Endothelial cell of umbilical vein (primary cell): ENCODE measurements at regions not wholly inside any gene's neighbourhood (a gene's known extent, or its start where the extent isn't known, plus 50 kb on each side); places are given as distances from the start of the nearest gene placed in this dataset.

Experiments
- BruUV-seq: library from RNA; stranded (reverse); fragments of 400-500 nt; replicated peaks from 2 replicates; lab custom pipeline; 2021; lab: Mats Ljungman, UMichigan
- CTCF ChIA-PET: fragments of 300-600, 350-600 bp; sonication (Branson Sonifier 250); formaldehyde crosslinking; loops from one replicate; lab custom pipeline; 2021; ENCODE audit warnings: antibody characterized with exemption, inconsistent platforms; lab: Charles Lee
- POLR2A ChIA-PET: fragments of 300-600, 350-600 bp; sonication (Branson Sonifier 250); formaldehyde crosslinking; loops from one replicate; lab custom pipeline; 2021; ENCODE audit warnings: antibody characterized with exemption, inconsistent platforms; lab: Charles Lee
- DNase-seq: peaks from one replicate; pipeline ENCODE4 v3.0.0-alpha.2; 2011; ENCODE audit warnings: low read depth, low spot score
- FAIRE-seq: peaks from 2 replicates; lab custom pipeline; 2011; peaks lifted over from hg19 to GRCh38; lab: Jason Lieb, UNC
- H2AFZ ChIP-seq: 2 replicates; pipeline ENCODE4 v1.6.0; 2012; ENCODE audit warnings: low read depth, low read length, control low read depth, inconsistent platforms
- H3K27ac ChIP-seq: 2 replicates; pipeline ENCODE4 v1.5.1; 2011; ENCODE audit warnings: low read depth, mild to moderate bottlenecking, control low read depth, low read length, moderate library complexity; ENCODE audit not compliant: insufficient read depth
- H3K27me3 ChIP-seq, 2 experiments: 2 replicates each; pipeline versions ENCODE4 v1.6.0 to v1.6.1; 2011; ENCODE audit warnings: low read length in 2 of 2, mixed read lengths in 1 of 2; ENCODE audit not compliant: control insufficient read depth in 2 of 2, insufficient read depth in 2 of 2
- H3K36me3 ChIP-seq, 2 experiments: 2 replicates in 1 of 2; 3 replicates in 1 of 2; pipeline ENCODE4 v1.5.1; 2011; ENCODE audit warnings: low read length in 2 of 2, mild to moderate bottlenecking in 1 of 2, moderate library complexity in 1 of 2; ENCODE audit not compliant: control insufficient read depth in 2 of 2, insufficient read depth in 2 of 2; ENCODE audit errors: extremely low read depth in 1 of 2
- H3K4me1 ChIP-seq: 3 replicates; pipeline ENCODE4 v1.5.1; 2011; ENCODE audit warnings: mild to moderate bottlenecking, low read length; ENCODE audit not compliant: control insufficient read depth, insufficient read depth; ENCODE audit errors: extremely low read depth
- H3K4me2 ChIP-seq: 2 replicates; pipeline ENCODE4 v1.6.1; 2011; ENCODE audit warnings: low read length, control low read depth, mixed read lengths; ENCODE audit not compliant: insufficient read depth
- H3K4me3 ChIP-seq, 3 experiments: fragments of 200-600 bp in 1 of 3; sonication (generic), shearing (Covaris generic) in 1 of 3; replicated peaks in 1 of 3; 2 replicates each; pipeline ENCODE4 v1.5.1; 2011 to 2016; ENCODE audit warnings: control low read depth in 3 of 3, low read length in 3 of 3, mild to moderate bottlenecking in 2 of 3, inconsistent platforms in 1 of 3, low read depth in 1 of 3, moderate library complexity in 1 of 3; ENCODE audit not compliant: insufficient read depth in 1 of 3
- H3K79me2 ChIP-seq: 2 replicates; pipeline ENCODE4 v1.6.0; 2012; ENCODE audit warnings: low read length, inconsistent platforms; ENCODE audit not compliant: control insufficient read depth, insufficient read depth
- H3K9ac ChIP-seq: replicated peaks from 2 replicates; pipeline ENCODE3; 2011; ENCODE audit warnings: low read length, control low read depth; ENCODE audit not compliant: insufficient read depth; ENCODE audit errors: extremely low read depth
- H3K9me1 ChIP-seq: replicated peaks from 3 replicates; pipeline ENCODE4 v1.6.0; 2011; ENCODE audit warnings: mild to moderate bottlenecking, low read length; ENCODE audit not compliant: control insufficient read depth, insufficient read depth; ENCODE audit errors: extremely low read depth
- H3K9me3 ChIP-seq: replicated peaks from 2 replicates; pipeline ENCODE4 v1.5.1; 2012; ENCODE audit warnings: low read length, inconsistent platforms; ENCODE audit not compliant: control insufficient read depth, insufficient read depth
- H4K20me1 ChIP-seq: replicated peaks from 2 replicates; pipeline ENCODE3; 2011; ENCODE audit warnings: mild to moderate bottlenecking, low read length; ENCODE audit not compliant: control insufficient read depth, insufficient read depth; ENCODE audit errors: extremely low read depth
- CTCF ChIP-seq, 2 donors: IDR thresholded peaks; 1 replicate in 1 of 2; 2 replicates in 1 of 2; pipeline ENCODE4 v1.5.1; 2011; ENCODE audit warnings: low read length in 2 of 2, mild to moderate bottlenecking in 2 of 2, moderate library complexity in 2 of 2, control low read depth in 1 of 2, inconsistent platforms in 1 of 2, low read depth in 1 of 2; ENCODE audit not compliant: insufficient read depth in 1 of 2; ENCODE audit errors: extremely low read depth in 1 of 2
- EZH2 ChIP-seq: IDR thresholded peaks from 2 replicates; pipeline ENCODE4 v1.6.1; 2012; ENCODE audit warnings: borderline replicate concordance, low read depth, mild to moderate bottlenecking, moderate library complexity, low read length, inconsistent platforms; ENCODE audit not compliant: severe bottlenecking
- FOS ChIP-seq: IDR thresholded peaks from 2 replicates; pipeline ENCODE4 v1.6.1; 2011; ENCODE audit warnings: mild to moderate bottlenecking, low read length, moderate library complexity, borderline replicate concordance; ENCODE audit not compliant: insufficient read depth
- GATA2 ChIP-seq: IDR thresholded peaks from 2 replicates; pipeline ENCODE4 v1.7.0; 2011; ENCODE audit warnings: low read depth, mild to moderate bottlenecking, moderate library complexity, mixed read lengths, low read length; ENCODE audit not compliant: insufficient read length, insufficient read depth
- JUN ChIP-seq: IDR thresholded peaks from 2 replicates; pipeline ENCODE4 v1.6.1; 2011; ENCODE audit warnings: borderline replicate concordance, low read depth; ENCODE audit not compliant: insufficient read length, insufficient read depth
- MAX ChIP-seq: IDR thresholded peaks from 2 replicates; pipeline ENCODE4 v1.6.1; 2011; ENCODE audit not compliant: insufficient read depth, insufficient read length
- MYC ChIP-seq: IDR thresholded peaks from one replicate; pipeline ENCODE4 v1.6.1; 2011; ENCODE audit warnings: mild to moderate bottlenecking, low read depth, low read length
- POLR2A ChIP-seq: IDR thresholded peaks from 2 replicates; pipeline ENCODE4 v1.6.1; 2012; ENCODE audit warnings: low read depth, mild to moderate bottlenecking, control low read depth, low read length
- POLR2AphosphoS5 ChIP-seq: IDR thresholded peaks from 2 replicates; pipeline ENCODE4 v1.6.1; 2012; ENCODE audit warnings: low read depth, mild to moderate bottlenecking, control low read depth, low read length, moderate library complexity; ENCODE audit not compliant: insufficient read depth
- dilution Hi-C: fragments of 300-500 bp; cut with MboI; formaldehyde crosslinking; loops from one replicate; pipeline ENCODE4 v1.15.0; 2019; ENCODE audit warnings: low sequenced_read_pairs; ENCODE audit not compliant: extremely low pct_ligation_motif_present
- intact Hi-C: fragments of 100-400 bp; cut with micrococcal nuclease; formaldehyde crosslinking; loops from one replicate; pipeline ENCODE4 v1.10.0; 2022

GRCh38 chr9:22863736-22864135, 417.1 kb downstream of the DMRTA1 start:
- no peak overlapping the region for H3K4me2 ChIP-seq
- no peak overlapping the region for H2AFZ ChIP-seq
- CTCF ChIA-PET: no interaction called here
- FAIRE-seq: no peak
- no peaks in the 10 kb centered on the region for H3K4me1 ChIP-seq
- TF ChIP-seq POLR2A (no peak), MAX (no peak), POLR2AphosphoS5 (no peak), CTCF (IDR thresholded peaks at IDR 0.05; ENCODE audit: extremely low read depth in 1 of 2, insufficient read depth in 1 of 2, low read depth in 1 of 2, low read length in 2 of 2) (no peak), JUN (no peak), MYC (no peak), FOS (no peak), EZH2 (no peak), GATA2 (no peak)
- H3K9ac ChIP-seq: no peak overlapping the region
- H3K27me3 ChIP-seq: no peaks in the 10 kb centered on the region
- BruUV-seq: no TSS peak
- no peaks in the 10 kb centered on the region for H3K36me3 ChIP-seq
- no peaks in the 10 kb centered on the region for H3K9me1 ChIP-seq
- DNase-seq: no peak
- H3K4me3 ChIP-seq: no peak overlapping the region
- H3K9me3 ChIP-seq: no peaks in the 10 kb centered on the region
- POLR2A ChIA-PET: no interaction called here
- intact Hi-C loops (no loop called here), dilution Hi-C loops (no loop called here)
- H4K20me1 ChIP-seq: no peaks in the 10 kb centered on the region
- no peaks in the 10 kb centered on the region for H3K79me2 ChIP-seq
- no peak overlapping the region for H3K27ac ChIP-seq
